MM.1S (cell line): ENCODE measurements at regions not wholly inside any gene's neighbourhood (a gene's known extent, or its start where the extent isn't known, plus 50 kb on each side); places are given as distances from the start of the nearest gene placed in this dataset.

Experiments used
- CTCF ChIP-seq: fragments of 300-600 bp; sonication (generic); IDR thresholded peaks from 2 replicates; pipeline ENCODE4 v1.5.1; 2016; ENCODE audit warnings: antibody characterized with exemption, low read length, mixed read lengths
- EZH2 ChIP-seq: fragments of 300-600 bp; sonication (generic); optimal IDR thresholded peaks from 2 replicates; pipeline ENCODE3; 2017; ENCODE audit warnings: low read depth, mild to moderate bottlenecking, antibody characterized with exemption, low read length, mixed read lengths
- EZH2phosphoT487 ChIP-seq: fragments of 300-600 bp; sonication (generic); IDR thresholded peaks from 2 replicates; pipeline ENCODE4 v1.6.1; 2018; ENCODE audit warnings: antibody characterized with exemption, low read length

DNA sequence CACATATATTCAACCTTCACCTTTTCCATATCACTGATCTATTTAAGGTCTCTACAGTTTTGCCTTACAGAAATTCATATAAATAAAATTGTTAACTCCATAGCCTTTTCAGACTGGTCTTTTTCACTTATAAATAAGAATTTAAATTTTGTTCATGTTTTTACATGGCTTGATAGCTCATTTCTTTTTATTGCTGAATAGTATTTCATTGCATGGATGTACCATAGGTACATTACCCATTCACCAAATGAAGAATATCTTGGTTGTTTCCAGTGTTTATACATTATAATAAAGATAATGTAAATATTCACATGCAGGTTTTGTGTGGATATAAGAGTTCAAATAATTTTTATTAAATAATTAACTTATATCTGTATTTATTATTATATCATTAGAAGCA, 1765.0 kb downstream of the OTOL1 start:
- TF ChIP-seq EZH2phosphoT487 (no peak), CTCF (no peak), EZH2 (no peak)
